ENCODE measurements at regions not wholly inside any gene's neighbourhood (a gene's known extent, or its start where the extent isn't known, plus 50 kb on each side); places are given as distances from the start of the nearest gene placed in this dataset.

DNA sequence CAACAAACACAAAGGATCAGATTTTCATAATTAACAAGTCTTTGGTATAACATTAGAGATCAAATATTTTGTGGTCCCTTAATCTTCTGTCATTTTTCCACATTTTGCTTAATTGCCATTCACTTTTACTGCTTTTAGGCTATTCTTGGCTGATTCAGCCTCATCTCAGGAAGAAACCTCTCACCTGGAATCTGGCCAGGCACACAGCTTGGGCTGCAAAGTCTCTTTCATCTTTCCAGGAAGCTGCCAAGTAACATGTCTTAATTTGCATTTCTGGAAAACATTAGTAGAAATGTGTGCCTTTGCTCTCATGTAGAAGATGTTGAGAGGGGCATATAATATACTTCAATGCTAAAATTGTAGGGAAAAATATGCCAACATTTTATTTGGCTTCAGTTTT lies 174.2 kb upstream of the STEAP4 start:
- Mint-ChIP-seq H3K36me3 (no peaks in the 10 kb centered on the region), H3K9me3 (peaks cover 0 to 3% (median 0%) of the 10 kb centered on the region in 9 donors), H3K4me3 (no peak overlapping the region), H3K27ac (no peak overlapping the region), H3K4me1 (no peaks in the 10 kb centered on the region), H3K27me3 (no peaks in the 10 kb centered on the region)
- DNase-seq (no peak), ATAC-seq (no peak)
- POLR2A ChIA-PET = no interaction called here

DNA sequence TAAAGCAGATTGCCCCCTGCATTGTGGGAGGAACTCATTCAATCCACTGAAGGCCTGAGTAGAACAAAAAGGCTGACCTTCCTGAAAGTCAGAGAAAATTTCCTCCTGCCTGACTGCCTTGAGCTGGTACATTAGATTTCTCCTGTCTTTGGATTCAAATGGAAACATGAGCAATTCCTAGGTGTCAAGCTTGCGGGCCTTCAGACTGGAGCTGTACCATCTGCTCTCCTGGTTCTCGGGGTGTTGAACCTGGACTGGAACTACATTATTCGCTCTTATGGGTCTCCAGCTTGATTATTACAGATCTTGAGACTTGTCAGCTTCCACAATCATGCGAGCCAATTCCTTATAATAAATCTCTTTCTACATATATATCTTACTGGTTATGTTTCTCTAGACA lies 173.6 kb upstream of the STEAP4 start:
- Mint-ChIP-seq H3K27me3 (no peaks in the 10 kb centered on the region), H3K27ac (no peak overlapping the region), H3K4me3 (no peak overlapping the region), H3K36me3 (no peaks in the 10 kb centered on the region), H3K4me1 (no peaks in the 10 kb centered on the region), H3K9me3 (peaks cover 0 to 3% (median 0%) of the 10 kb centered on the region in 9 donors)
- POLR2A ChIA-PET = no interaction called here
- ATAC-seq (no peak), DNase-seq (no peak)

DNA sequence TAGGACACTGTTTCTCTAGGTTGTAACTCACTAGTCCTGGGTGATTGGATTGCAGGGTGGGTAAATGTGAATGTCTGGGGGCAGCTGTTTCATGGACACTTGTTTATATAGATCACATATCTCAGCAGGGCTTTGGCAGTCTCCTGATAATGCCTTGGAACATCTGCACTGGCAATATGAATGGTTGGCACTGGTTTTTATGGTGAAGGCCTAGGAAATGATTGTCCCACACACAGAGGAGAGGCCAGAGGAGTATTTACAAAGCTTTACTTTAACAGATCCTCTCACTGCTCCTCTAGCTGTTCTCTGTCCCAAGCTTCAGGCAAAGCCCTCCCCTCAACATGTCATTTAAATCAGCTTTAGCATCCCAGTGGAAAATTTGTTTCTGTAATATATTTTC lies 171.3 kb upstream of the STEAP4 start:
- H3K4me3 Mint-ChIP-seq = no peak overlapping the region
- H3K4me1 Mint-ChIP-seq = no peaks in the 10 kb centered on the region
- H3K27ac Mint-ChIP-seq = no peak overlapping the region
- no peak for DNase-seq
- ATAC-seq = no peak
- POLR2A ChIA-PET = no interaction called here
- peaks cover 0 to 3% (median 0%) of the 10 kb centered on the region in 9 donors for H3K9me3 Mint-ChIP-seq
- no peaks in the 10 kb centered on the region for H3K27me3 Mint-ChIP-seq
- H3K36me3 Mint-ChIP-seq = no peaks in the 10 kb centered on the region

DNA sequence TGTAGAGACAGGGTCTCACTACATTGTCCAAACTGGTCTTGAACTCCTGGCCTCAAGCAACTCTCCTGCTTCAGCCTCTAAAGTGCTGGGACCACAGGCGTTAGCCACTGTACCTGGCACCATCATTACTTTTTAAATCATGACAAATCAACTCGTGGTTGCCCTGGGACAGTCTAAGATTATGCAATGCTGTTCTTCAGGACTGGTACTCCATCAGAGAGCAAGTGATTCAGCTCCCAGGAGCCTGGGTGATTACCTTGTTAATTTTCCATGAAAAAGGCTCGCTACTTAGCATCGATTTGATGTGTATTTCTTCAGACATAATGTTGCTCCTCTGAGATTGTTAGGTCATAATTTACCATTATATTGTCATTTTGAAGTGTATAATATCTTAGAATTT lies 158.9 kb upstream of the STEAP4 start:
- Mint-ChIP-seq H3K4me3 (no peak overlapping the region), H3K36me3 (peaks cover 0 to 3% (median 0%) of the 10 kb centered on the region in 3 donors), H3K27ac (peak overlapping the region in 1 of 10 donors; percentile 15), H3K9me3 (peaks cover 0 to 7% (median 0%) of the 10 kb centered on the region in 9 donors), H3K27me3 (peaks cover 0 to 18% (median 2%) of the 10 kb centered on the region in 5 donors), H3K4me1 (no peaks in the 10 kb centered on the region)
- DNase-seq (no peak), ATAC-seq (no peak)
- POLR2A ChIA-PET = no interaction called here

DNA sequence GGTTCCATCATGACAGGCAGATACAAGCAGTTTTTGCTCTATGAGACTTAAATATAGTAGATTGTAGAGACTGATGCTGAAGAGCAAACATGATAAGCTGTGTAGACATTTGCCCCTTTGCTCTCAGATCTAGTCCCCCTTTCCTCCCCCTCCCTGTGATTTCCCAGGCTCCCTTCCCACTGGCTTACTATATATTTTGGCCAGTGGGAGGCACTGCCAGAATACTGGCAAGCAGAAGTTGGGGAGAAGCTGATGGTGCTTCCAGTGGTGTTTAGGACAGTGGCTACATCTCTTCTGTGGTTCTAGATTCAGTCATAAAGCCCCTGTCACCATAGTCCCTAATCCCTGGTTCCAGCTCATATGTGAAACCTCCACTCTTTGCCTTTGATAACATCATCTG lies 156.1 kb upstream of the STEAP4 start:
- no peaks in the 10 kb centered on the region for H3K36me3 Mint-ChIP-seq
- no peaks in the 10 kb centered on the region for H3K4me1 Mint-ChIP-seq
- H3K27me3 Mint-ChIP-seq = peaks cover 0 to 11% (median 1%) of the 10 kb centered on the region in 5 donors
- POLR2A ChIA-PET = no interaction called here
- no peaks in the 10 kb centered on the region for H3K9me3 Mint-ChIP-seq
- H3K4me3 Mint-ChIP-seq = no peak overlapping the region
- no peak overlapping the region for H3K27ac Mint-ChIP-seq
- DNase-seq = no peak
- no peak for ATAC-seq

DNA sequence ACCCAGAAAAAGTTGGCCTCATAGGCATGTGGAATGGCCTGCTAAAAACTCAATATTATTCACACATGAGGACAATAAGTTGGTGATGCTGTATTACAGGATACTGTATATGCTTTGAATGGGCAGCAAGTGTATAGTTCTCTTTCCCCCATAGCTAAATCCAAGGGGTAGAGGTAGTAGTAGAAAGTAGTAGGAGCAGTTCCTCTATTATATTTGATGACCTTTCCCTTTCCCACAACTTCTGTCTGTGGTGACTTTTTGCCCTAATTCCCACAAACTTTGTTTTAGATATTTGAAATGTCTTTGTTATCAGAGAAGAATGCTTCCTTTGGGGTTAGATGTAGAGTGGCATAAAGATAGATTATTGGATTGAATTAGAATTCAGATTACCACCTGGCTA lies 154.0 kb upstream of the STEAP4 start:
- Mint-ChIP-seq H3K4me3 (no peak overlapping the region), H3K27me3 (peaks cover 0 to 4% (median 0%) of the 10 kb centered on the region in 5 donors), H3K27ac (no peak overlapping the region), H3K36me3 (no peaks in the 10 kb centered on the region), H3K4me1 (no peaks in the 10 kb centered on the region), H3K9me3 (no peaks in the 10 kb centered on the region)
- POLR2A ChIA-PET = no interaction called here
- DNase-seq (no peak), ATAC-seq (no peak)

DNA sequence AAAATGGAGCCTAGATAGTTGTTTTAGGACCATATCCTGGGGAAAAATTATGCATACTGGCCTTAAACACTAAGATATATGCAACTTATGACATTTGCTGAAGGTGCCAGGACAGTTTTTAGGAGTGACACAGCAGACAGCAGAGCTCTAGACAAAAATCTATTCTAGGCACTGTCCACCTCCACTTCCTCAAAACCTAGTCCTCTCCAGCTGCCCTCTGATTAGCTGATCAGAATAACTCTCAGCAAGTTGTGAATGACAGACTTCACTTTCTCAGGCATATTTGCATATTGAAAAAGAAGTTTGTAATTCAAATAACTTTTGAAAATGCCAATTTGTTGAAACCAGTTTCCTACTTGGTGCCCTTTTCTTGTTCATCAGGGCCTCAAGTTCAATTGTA lies 152.3 kb upstream of the STEAP4 start:
- DNase-seq (no peak), ATAC-seq (no peak)
- Mint-ChIP-seq H3K9me3 (no peaks in the 10 kb centered on the region), H3K27me3 (peaks cover 0 to 4% (median 0%) of the 10 kb centered on the region in 5 donors), H3K4me1 (no peaks in the 10 kb centered on the region), H3K4me3 (no peak overlapping the region), H3K36me3 (no peaks in the 10 kb centered on the region), H3K27ac (no peak overlapping the region)
- POLR2A ChIA-PET = no interaction called here

DNA sequence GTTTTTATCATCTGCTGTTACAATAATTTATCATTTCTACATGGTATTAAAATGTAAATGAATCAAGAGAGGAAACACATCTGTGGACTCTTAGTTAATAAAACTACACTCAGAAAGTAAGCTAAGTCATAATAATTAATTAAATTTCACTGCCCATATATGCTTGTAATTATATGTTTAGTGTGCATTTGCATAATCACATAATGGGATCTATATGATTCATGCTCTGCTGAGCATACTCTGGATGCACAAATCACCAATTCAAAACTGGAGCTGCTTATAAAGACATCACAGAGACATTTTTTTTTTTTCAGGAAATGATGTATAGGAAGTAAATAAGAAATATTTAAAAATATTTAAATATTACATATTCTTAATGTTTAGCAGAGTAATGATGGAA lies 151.6 kb upstream of the STEAP4 start:
- Mint-ChIP-seq H3K4me3 (no peak overlapping the region), H3K36me3 (no peaks in the 10 kb centered on the region), H3K27ac (no peak overlapping the region), H3K27me3 (peaks cover 0 to 4% (median 0%) of the 10 kb centered on the region in 5 donors), H3K4me1 (no peaks in the 10 kb centered on the region), H3K9me3 (no peaks in the 10 kb centered on the region)
- ATAC-seq = no peak
- POLR2A ChIA-PET = no interaction called here
- no peak for DNase-seq

DNA sequence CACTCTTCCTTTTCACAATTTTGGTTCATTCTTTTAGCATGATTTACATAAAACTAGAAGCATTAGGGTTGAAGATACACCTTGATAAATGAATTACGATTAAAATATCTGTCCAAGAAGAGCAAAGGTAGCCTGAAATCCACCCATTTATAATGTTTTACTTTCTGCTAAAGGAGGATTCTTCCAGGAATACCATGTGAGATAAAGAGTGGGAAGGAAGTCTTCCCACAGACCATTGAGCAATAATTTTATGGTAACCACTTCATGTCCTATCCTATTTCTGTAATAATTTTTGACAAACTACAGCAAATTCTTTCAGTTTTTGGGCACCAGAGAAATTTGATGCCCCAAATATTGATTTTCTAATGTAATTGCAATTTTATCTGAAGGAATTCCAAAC lies 150.6 kb upstream of the STEAP4 start:
- POLR2A ChIA-PET = no interaction called here
- H3K27ac Mint-ChIP-seq = no peak overlapping the region
- H3K4me3 Mint-ChIP-seq = no peak overlapping the region
- no peaks in the 10 kb centered on the region for H3K36me3 Mint-ChIP-seq
- H3K27me3 Mint-ChIP-seq = peaks cover 0 to 11% (median 0%) of the 10 kb centered on the region in 5 donors
- no peaks in the 10 kb centered on the region for H3K9me3 Mint-ChIP-seq
- DNase-seq = no peak
- ATAC-seq = no peak
- H3K4me1 Mint-ChIP-seq = no peaks in the 10 kb centered on the region

DNA sequence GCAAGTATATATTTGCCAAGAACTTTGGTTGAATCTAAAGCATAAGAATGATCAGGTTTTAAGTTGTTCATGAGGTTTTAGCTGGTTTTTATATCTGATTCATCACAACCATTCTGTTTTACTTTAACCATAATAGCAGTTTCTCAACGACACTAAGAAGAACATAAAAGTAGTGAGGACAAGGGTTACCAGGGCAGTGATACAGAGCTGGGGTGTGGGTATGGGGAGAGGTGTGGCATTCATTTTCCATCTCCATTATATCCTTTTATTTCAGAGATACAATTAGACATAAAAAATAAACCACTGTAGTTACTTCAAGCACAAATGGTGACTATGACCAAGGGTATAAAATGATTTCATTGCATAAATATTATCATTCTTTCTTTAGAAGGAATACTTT lies 149.8 kb upstream of the STEAP4 start:
- no peak for DNase-seq
- Mint-ChIP-seq H3K36me3 (no peaks in the 10 kb centered on the region), H3K27me3 (peaks cover 0 to 11% (median 0%) of the 10 kb centered on the region in 5 donors), H3K4me3 (no peak overlapping the region), H3K9me3 (no peaks in the 10 kb centered on the region), H3K27ac (no peak overlapping the region), H3K4me1 (no peaks in the 10 kb centered on the region)
- POLR2A ChIA-PET = no interaction called here
- no peak for ATAC-seq

DNA sequence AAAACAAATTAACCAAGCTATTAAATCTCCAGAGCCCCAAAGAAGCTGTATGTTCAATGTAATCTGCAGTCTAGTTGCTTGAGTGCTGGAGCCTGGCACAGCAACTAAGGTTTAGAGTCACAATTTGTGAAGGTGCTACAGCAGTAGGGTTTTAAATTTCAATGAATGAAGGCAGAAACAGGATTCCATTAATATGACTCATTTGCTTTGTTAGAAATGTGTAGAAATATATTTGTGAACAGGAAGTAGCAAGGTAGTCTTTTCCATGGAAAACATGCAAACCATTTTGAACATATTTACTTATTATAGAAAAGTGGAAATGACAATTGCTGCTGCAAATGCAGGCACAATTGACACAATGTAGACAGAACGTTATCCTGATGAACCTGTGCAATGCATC lies 149.0 kb upstream of the STEAP4 start:
- H3K36me3 Mint-ChIP-seq = no peaks in the 10 kb centered on the region
- POLR2A ChIA-PET = no interaction called here
- no peak overlapping the region for H3K27ac Mint-ChIP-seq
- ATAC-seq (no peak), DNase-seq (no peak)
- no peak overlapping the region for H3K4me3 Mint-ChIP-seq
- H3K27me3 Mint-ChIP-seq = peaks cover 0 to 6% (median 0%) of the 10 kb centered on the region in 5 donors
- no peaks in the 10 kb centered on the region for H3K9me3 Mint-ChIP-seq
- no peaks in the 10 kb centered on the region for H3K4me1 Mint-ChIP-seq

DNA sequence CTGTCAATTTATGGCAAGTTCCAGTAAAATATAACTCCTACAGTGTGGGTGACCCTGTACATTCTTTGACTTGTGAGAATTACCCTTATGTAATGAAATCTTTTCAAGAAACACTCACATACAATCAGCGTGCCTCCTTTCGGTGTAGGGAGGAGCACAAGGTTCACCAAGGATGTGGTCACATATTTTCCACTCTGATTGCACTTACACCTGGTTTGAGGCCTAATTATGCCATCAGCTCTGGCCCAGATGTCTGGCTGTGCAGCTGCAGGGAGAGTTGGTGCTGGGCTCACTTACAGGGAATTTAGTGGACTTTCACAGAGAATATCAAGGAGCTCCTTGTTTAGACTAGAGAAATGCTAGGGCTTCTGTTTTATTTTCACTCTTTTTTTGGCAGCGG lies 146.0 kb upstream of the STEAP4 start:
- Mint-ChIP-seq H3K27ac (no peak overlapping the region), H3K36me3 (no peaks in the 10 kb centered on the region), H3K4me1 (no peaks in the 10 kb centered on the region), H3K9me3 (no peaks in the 10 kb centered on the region), H3K4me3 (no peak overlapping the region), H3K27me3 (peaks cover 0 to 6% (median 0%) of the 10 kb centered on the region in 5 donors)
- ATAC-seq = no peak
- no peak for DNase-seq
- POLR2A ChIA-PET = no interaction called here

DNA sequence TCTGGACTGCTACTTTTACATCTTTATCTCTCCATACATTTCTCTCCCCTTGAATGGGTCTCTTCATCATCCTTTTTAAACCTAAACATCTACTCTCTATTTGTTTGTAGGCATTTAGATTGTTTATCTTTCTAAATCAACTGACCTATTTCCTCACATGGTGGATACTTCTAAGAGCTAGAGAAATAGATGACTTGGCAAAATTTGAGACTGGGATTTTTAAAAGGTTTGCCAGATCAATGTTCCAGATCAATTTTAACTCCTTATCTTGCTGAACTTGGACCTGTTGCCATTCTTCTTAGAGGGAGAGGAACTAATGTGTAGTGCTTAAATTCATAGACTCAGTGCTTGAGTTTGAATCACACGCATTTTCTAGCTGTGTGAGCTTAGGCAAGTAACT lies 144.2 kb upstream of the STEAP4 start:
- Mint-ChIP-seq H3K27ac (no peak overlapping the region), H3K36me3 (no peaks in the 10 kb centered on the region), H3K27me3 (peaks cover 0 to 6% (median 0%) of the 10 kb centered on the region in 5 donors), H3K4me1 (no peaks in the 10 kb centered on the region), H3K9me3 (no peaks in the 10 kb centered on the region), H3K4me3 (no peak overlapping the region)
- DNase-seq (no peak), ATAC-seq (no peak)
- POLR2A ChIA-PET = no interaction called here

DNA sequence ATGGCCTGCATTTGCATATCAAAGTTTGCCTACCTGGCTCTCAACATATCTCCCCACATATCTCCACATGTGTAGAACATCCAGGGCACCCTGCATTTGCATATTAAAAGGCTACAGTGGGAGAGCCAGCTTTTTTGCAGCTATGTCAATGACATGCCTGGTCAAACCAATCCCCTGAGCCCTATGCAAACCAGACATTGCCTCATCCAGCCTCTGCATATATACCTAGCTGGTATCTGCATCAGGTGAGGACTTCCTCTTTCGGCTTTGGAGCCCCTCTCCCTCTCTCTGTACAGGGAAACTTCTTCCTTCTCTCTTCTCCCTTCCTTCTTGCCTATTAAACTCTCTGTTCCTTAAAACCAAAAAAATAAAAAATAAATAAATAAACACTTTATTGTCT lies 142.7 kb upstream of the STEAP4 start:
- no peaks in the 10 kb centered on the region for H3K4me1 Mint-ChIP-seq
- no peaks in the 10 kb centered on the region for H3K9me3 Mint-ChIP-seq
- POLR2A ChIA-PET = no interaction called here
- H3K27me3 Mint-ChIP-seq = peaks cover 0 to 6% (median 0%) of the 10 kb centered on the region in 5 donors
- no peak for ATAC-seq
- H3K36me3 Mint-ChIP-seq = no peaks in the 10 kb centered on the region
- no peak for DNase-seq
- no peak overlapping the region for H3K4me3 Mint-ChIP-seq
- H3K27ac Mint-ChIP-seq = no peak overlapping the region

DNA sequence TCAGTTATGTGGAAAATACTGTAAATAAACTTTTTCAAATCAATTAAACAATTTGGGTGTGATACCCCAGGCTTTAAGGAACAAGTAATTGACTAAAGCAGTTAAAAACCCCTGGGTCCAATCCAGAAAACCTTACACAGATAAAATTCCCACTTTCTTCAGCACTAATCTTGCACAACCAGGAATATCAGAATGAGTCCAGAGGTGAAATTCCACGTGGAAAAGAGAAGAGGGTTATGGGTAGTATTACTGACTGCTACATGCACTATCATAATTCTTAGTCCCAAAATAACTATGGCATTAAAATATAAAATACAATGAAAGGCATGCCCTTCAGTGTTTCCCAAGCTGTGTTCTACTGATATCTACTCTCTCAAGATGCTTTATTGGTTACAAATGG lies 135.7 kb upstream of the STEAP4 start:
- POLR2A ChIA-PET = no interaction called here
- H3K4me1 Mint-ChIP-seq = no peaks in the 10 kb centered on the region

More for the DNA sequence above, 135.7 kb upstream of the STEAP4 start:
- DNase-seq (no peak), ATAC-seq (no peak)
- Mint-ChIP-seq H3K27ac (no peak overlapping the region), H3K27me3 (peaks cover 0 to 5% (median 2%) of the 10 kb centered on the region in 5 donors), H3K36me3 (no peaks in the 10 kb centered on the region), H3K9me3 (peaks cover 0 to 2% (median 0%) of the 10 kb centered on the region in 9 donors), H3K4me3 (no peak overlapping the region)

Measured in naive thymus-derived CD8-positive, alpha-beta T cell (primary cell).